H9 (cell line): ENCODE measurements at regions not wholly inside any gene's neighbourhood (a gene's known extent, or its start where the extent isn't known, plus 50 kb on each side); places are given as distances from the start of the nearest gene placed in this dataset.

Experiments
- DNase-seq: peaks from one replicate; pipeline ENCODE4 v3.0.0-alpha.2; 2017
- H2AFZ ChIP-seq: one replicate; pipeline ENCODE4 v1.6.1; 2013; ENCODE audit warnings: mild to moderate bottlenecking, low read length, control low read depth, moderate library complexity
- H2AK5ac ChIP-seq: 2 replicates; pipeline ENCODE4 v1.6.1; 2013; ENCODE audit warnings: low read length, control low read depth, mixed read lengths; ENCODE audit not compliant: insufficient read length
- H2BK120ac ChIP-seq: one replicate; pipeline ENCODE4 v1.6.1; 2013; ENCODE audit warnings: low read depth, mild to moderate bottlenecking, low read length, control low read depth, inconsistent platforms; ENCODE audit not compliant: poor library complexity, severe bottlenecking
- H2BK12ac ChIP-seq: 2 replicates; pipeline ENCODE4 v1.6.1; 2013; ENCODE audit warnings: low read length, control low read depth, mixed read lengths, low read depth; ENCODE audit not compliant: insufficient read length
- H2BK15ac ChIP-seq: 2 replicates; pipeline ENCODE4 v1.6.1; 2013; ENCODE audit warnings: low read depth, low read length, control low read depth
- H2BK20ac ChIP-seq: one replicate; pipeline ENCODE4 v1.6.1; 2013; ENCODE audit warnings: low read depth, mild to moderate bottlenecking, low read length, control low read depth, inconsistent platforms; ENCODE audit not compliant: poor library complexity, severe bottlenecking
- H2BK5ac ChIP-seq: 2 replicates; pipeline ENCODE4 v1.6.1; 2013; ENCODE audit warnings: low read length, control low read depth, mixed read lengths; ENCODE audit not compliant: insufficient read length
- H3K14ac ChIP-seq: 2 replicates; pipeline ENCODE4 v1.6.1; 2013; ENCODE audit warnings: low read length, control low read depth; ENCODE audit not compliant: insufficient read depth
- H3K18ac ChIP-seq: 2 replicates; pipeline ENCODE4 v1.6.1; 2013; ENCODE audit warnings: low read depth, mild to moderate bottlenecking, mixed read lengths, low read length, control low read depth; ENCODE audit not compliant: insufficient read length
- H3K23ac ChIP-seq: 2 replicates; pipeline ENCODE4 v1.6.1; 2013; ENCODE audit warnings: low read length, control low read depth, mixed read lengths, low read depth; ENCODE audit not compliant: insufficient read length
- H3K23me2 ChIP-seq: 2 replicates; pipeline ENCODE4 v1.6.1; 2013; ENCODE audit warnings: low read depth, mild to moderate bottlenecking, mixed read lengths, low read length, control low read depth; ENCODE audit not compliant: insufficient read length, poor library complexity, severe bottlenecking
- H3K27ac ChIP-seq: 2 replicates; pipeline ENCODE4 v1.5.1; 2013; ENCODE audit warnings: low read length, control low read depth, mixed read lengths, low read depth; ENCODE audit not compliant: insufficient read length
- H3K27me3 ChIP-seq: 2 replicates; pipeline ENCODE4 v1.6.1; 2013; ENCODE audit warnings: low read length, control low read depth, inconsistent platforms; ENCODE audit not compliant: insufficient read depth
- H3K4ac ChIP-seq: 2 replicates; pipeline ENCODE4 v1.6.1; 2013; ENCODE audit warnings: low read depth, mild to moderate bottlenecking, control low read depth, inconsistent platforms, low read length, moderate library complexity
- H3K4me1 ChIP-seq: 2 replicates; pipeline ENCODE4 v1.6.1; 2013; ENCODE audit warnings: low read length, control low read depth, inconsistent platforms; ENCODE audit not compliant: insufficient read depth
- H3K4me2 ChIP-seq: 2 replicates; pipeline ENCODE4 v1.6.1; 2013; ENCODE audit warnings: low read length, control low read depth, mixed read lengths; ENCODE audit not compliant: insufficient read length, insufficient read depth
- H3K56ac ChIP-seq: 2 replicates; pipeline ENCODE4 v1.6.1; 2013; ENCODE audit warnings: low read depth, mild to moderate bottlenecking, mixed read lengths, low read length, control low read depth; ENCODE audit not compliant: insufficient read length
- H3K79me1 ChIP-seq: 2 replicates; pipeline ENCODE4 v1.6.1; 2013; ENCODE audit warnings: low read depth, mild to moderate bottlenecking, moderate library complexity, low read length, control low read depth, inconsistent platforms; ENCODE audit not compliant: insufficient read depth, poor library complexity, severe bottlenecking
- H3K79me2 ChIP-seq: 2 replicates; pipeline ENCODE4 v1.6.1; 2013; ENCODE audit warnings: low read length, control low read depth, inconsistent platforms; ENCODE audit not compliant: insufficient read depth
- H3K9ac ChIP-seq: 2 replicates; pipeline ENCODE4 v1.6.1; 2013; ENCODE audit warnings: low read length, control low read depth, mixed read lengths; ENCODE audit not compliant: insufficient read length; ENCODE audit errors: extremely low read depth
- H3K9me3 ChIP-seq: one replicate; pipeline ENCODE4 v1.6.1; 2013; ENCODE audit warnings: low read depth, low read length, inconsistent platforms; ENCODE audit not compliant: control insufficient read depth
- H3T11ph ChIP-seq: one replicate; pipeline ENCODE4 v1.6.1; 2013; ENCODE audit warnings: mild to moderate bottlenecking, low read length, control low read depth, inconsistent platforms
- H4K20me1 ChIP-seq: one replicate; pipeline ENCODE4 v1.6.1; 2013; ENCODE audit not compliant: control insufficient read depth, insufficient read length, insufficient read depth
- H4K5ac ChIP-seq: 2 replicates; pipeline ENCODE4 v1.6.1; 2013; ENCODE audit warnings: low read depth, mild to moderate bottlenecking, mixed read lengths, low read length, control low read depth; ENCODE audit not compliant: insufficient read length
- H4K8ac ChIP-seq: replicated peaks from 2 replicates; pipeline ENCODE4 v1.6.1; 2013; ENCODE audit warnings: low read length, control low read depth, mixed read lengths, low read depth; ENCODE audit not compliant: insufficient read length
- H4K91ac ChIP-seq: 2 replicates; pipeline ENCODE4 v1.6.1; 2013; ENCODE audit warnings: low read depth, mild to moderate bottlenecking, moderate library complexity, mixed read lengths, low read length, control low read depth; ENCODE audit not compliant: insufficient read length
- H3K27ac Mint-ChIP-seq, 3 experiments: 2 replicates in 2 of 3; 3 replicates in 1 of 3; pipeline ENCODE4 v1.8.0; 2020 to 2021; ENCODE audit warnings: mixed read lengths in 3 of 3, mild to moderate bottlenecking in 1 of 3, moderate library complexity in 1 of 3
- H3K27me3 Mint-ChIP-seq: 2 replicates; pipeline ENCODE4 v1.8.0; 2021; ENCODE audit warnings: low read depth, mild to moderate bottlenecking, moderate library complexity, mixed read lengths
- H3K36me3 Mint-ChIP-seq, 3 experiments: 2 replicates in 2 of 3; 3 replicates in 1 of 3; pipeline ENCODE4 v1.8.0; 2020 to 2021; ENCODE audit warnings: low read depth in 3 of 3, mixed read lengths in 3 of 3; ENCODE audit not compliant: insufficient read depth in 1 of 3
- H3K4me1 Mint-ChIP-seq, 2 experiments: 2 replicates each; pipeline ENCODE4 v1.8.0; 2020; ENCODE audit warnings: mixed read lengths in 2 of 2
- H3K4me3 Mint-ChIP-seq, 2 experiments: 2 replicates in 1 of 2; 3 replicates in 1 of 2; pipeline ENCODE4 v1.8.0; 2020 to 2021; ENCODE audit warnings: mild to moderate bottlenecking in 2 of 2, mixed read lengths in 2 of 2, moderate library complexity in 1 of 2
- H3K9me3 Mint-ChIP-seq, 2 experiments: 2 replicates in 1 of 2; 3 replicates in 1 of 2; pipeline ENCODE4 v1.8.0; 2020; ENCODE audit warnings: mild to moderate bottlenecking in 2 of 2, mixed read lengths in 2 of 2, moderate library complexity in 1 of 2
- CTCF ChIP-seq: fragments of 200-600 bp; sonication (generic); conservative IDR thresholded peaks from 3 replicates; pipeline ENCODE4 v1.8.0; 2021; ENCODE audit warnings: antibody characterized with exemption, mild to moderate bottlenecking
- WGBS: extraction: QIAGEN DNeasy Blood & Tissue Kit; methylation state at CpG from one replicate; pipeline ENCODE4 v1.1.7; 2013; ENCODE audit warnings: missing lambda C conversion rate, low lambda C conversion rate, mixed read lengths; ENCODE audit not compliant: insufficient read length; ENCODE audit errors: extremely low coverage; 5-methylcytosine and 5-hydroxymethylcytosine counted together

- H3K4me2 ChIP-seq, result no peak overlapping the region
Observed at GRCh38 chr2:100757621-100758394, 62.1 kb upstream of the NPAS2 start.

More at GRCh38 chr2:100757621-100758394, 62.1 kb upstream of the NPAS2 start:
- Histone ChIP-seq H3K79me2 (no peaks in the 10 kb centered on the region; the same call in 1 of the 2 replicates), H4K8ac (no peak overlapping the region), H3K18ac (no peak overlapping the region), H2BK20ac (no peak overlapping the region), H3K9ac (no peak overlapping the region), H2BK120ac (no peak overlapping the region), H3K79me1 (no peaks in the 10 kb centered on the region), H3K9me3 (no peaks in the 10 kb centered on the region), H3K23ac (no peak overlapping the region), H3K23me2 (no peaks in the 10 kb centered on the region), H4K5ac (no peak overlapping the region), H3K27ac (no peak overlapping the region), H2BK12ac (no peak overlapping the region), H4K91ac (no peak overlapping the region), H3K4ac (no peak overlapping the region), H3K14ac (no peak overlapping the region), H2BK15ac (no peak overlapping the region), H4K20me1 (no peaks in the 10 kb centered on the region), H3K56ac (no peak overlapping the region), H3T11ph (no peak overlapping the region), H2BK5ac (no peak overlapping the region), H2AK5ac (no peak overlapping the region), H3K4me1 (no peaks in the 10 kb centered on the region), H3K27me3 (no peaks in the 10 kb centered on the region), H2AFZ (no peak overlapping the region)
- no peak for TF ChIP-seq CTCF
- Mint-ChIP-seq H3K4me3 (no peak overlapping the region), H3K4me1 (peaks cover 0 to 4% of the 10 kb centered on the region in 2 experiments; a peak in 1 of 4 replicates), H3K27ac (no peak overlapping the region), H3K27me3 (peaks cover 15% of the 10 kb centered on the region), H3K36me3 (no peaks in the 10 kb centered on the region; a peak in 2 of 7 replicates), H3K9me3 (no peaks in the 10 kb centered on the region)
- no peak for DNase-seq
- WGBS, result no CpG with 5 or more reads among the region's 6 CpGs
